SK-N-SH (cell line): ENCODE measurements at regions not wholly inside any gene's neighbourhood (a gene's known extent, or its start where the extent isn't known, plus 50 kb on each side); places are given as distances from the start of the nearest gene placed in this dataset.

Source experiments
- CTCF ChIA-PET: fragments of 300-600, 350-600 bp; formaldehyde crosslinking; extraction: SDS; loops from one replicate; lab custom pipeline; 2021; lab: Yijun Ruan, JAX
- POLR2A ChIA-PET: fragments of 350-600 bp; sonication (Branson Sonifier 250); formaldehyde crosslinking; extraction: SDS; loops from one replicate; lab custom pipeline; 2020; ENCODE audit warnings: antibody characterized with exemption, inconsistent platforms; lab: Yijun Ruan, JAX
- DNase-seq: peaks from one replicate; pipeline ENCODE4 v3.0.0; 2012
- H2AFZ ChIP-seq: fragments of 200-600 bp; sonication (generic); 2 replicates; pipeline ENCODE4 v1.8.1; 2016; ENCODE audit warnings: antibody characterized with exemption, mild to moderate bottlenecking, low read depth
- H3F3A ChIP-seq: fragments of 200-600 bp; sonication (generic); replicated peaks from 2 replicates; pipeline ENCODE3; 2016; ENCODE audit warnings: antibody characterized with exemption, mild to moderate bottlenecking; ENCODE audit not compliant: insufficient read depth
- H3K27ac ChIP-seq, 2 experiments: fragments of 200-500 bp in 1 of 2; fragments of 200-600 bp in 1 of 2; sonication (Bioruptor generic) in 1 of 2; sonication (generic), shearing (Covaris generic) in 1 of 2; 2 replicates each; pipeline versions ENCODE4 v1.5.1 to v1.6.1; 2014 to 2016; ENCODE audit warnings: low read depth in 2 of 2, inconsistent platforms in 1 of 2, low read length in 1 of 2, mild to moderate bottlenecking in 1 of 2, mixed read lengths in 1 of 2
- H3K27me3 ChIP-seq: fragments of 200-600 bp; sonication (generic), shearing (Covaris generic); 2 replicates; pipeline ENCODE4 v1.6.1; 2016; ENCODE audit warnings: mixed run types; ENCODE audit not compliant: insufficient read depth
- H3K36me3 ChIP-seq, 2 experiments: fragments of 200-500 bp in 1 of 2; fragments of 200-600 bp in 1 of 2; sonication (Bioruptor generic) in 1 of 2; sonication (generic) in 1 of 2; replicated peaks in 1 of 2; 2 replicates each; pipeline versions ENCODE3 to v1.5.1; 2014 to 2016; ENCODE audit warnings: low read length in 1 of 2, mild to moderate bottlenecking in 1 of 2; ENCODE audit not compliant: insufficient read depth in 2 of 2, control insufficient read depth in 1 of 2
- H3K4me1 ChIP-seq, 2 experiments: fragments of 200-500 bp in 1 of 2; fragments of 200-600 bp in 1 of 2; sonication (Bioruptor generic) in 1 of 2; sonication (generic), shearing (Covaris generic) in 1 of 2; 2 replicates each; pipeline versions ENCODE4 v1.5.1 to v1.6.1; 2014 to 2016; ENCODE audit warnings: low read depth in 1 of 2, low read length in 1 of 2, mixed run types in 1 of 2; ENCODE audit not compliant: insufficient read depth in 2 of 2, control insufficient read depth in 1 of 2
- H3K4me2 ChIP-seq: fragments of 200-600 bp; sonication (generic), shearing (Covaris generic); 2 replicates; pipeline ENCODE4 v1.6.1; 2017; ENCODE audit warnings: mixed run types
- H3K4me3 ChIP-seq, 2 experiments: fragments of 200-500 bp in 1 of 2; fragments of 200-600 bp in 1 of 2; sonication (Bioruptor generic) in 1 of 2; sonication (generic), shearing (Covaris generic) in 1 of 2; 2 replicates each; pipeline versions ENCODE4 v1.5.1 to v1.8.1; 2014 to 2016; ENCODE audit warnings: low read depth in 2 of 2, inconsistent platforms in 1 of 2, low read length in 1 of 2, mild to moderate bottlenecking in 1 of 2, mixed read lengths in 1 of 2, moderate library complexity in 1 of 2
- H3K79me2 ChIP-seq: fragments of 200-600 bp; sonication (generic); 2 replicates; pipeline ENCODE4 v1.8.1; 2017; ENCODE audit warnings: mild to moderate bottlenecking; ENCODE audit not compliant: insufficient read depth
- H3K9ac ChIP-seq: fragments of 200-600 bp; sonication (generic); 2 replicates; pipeline ENCODE4 v1.6.1; 2017; ENCODE audit warnings: mixed run types
- H3K9me2 ChIP-seq: fragments of 200-600 bp; sonication (generic); 2 replicates; pipeline ENCODE4 v1.6.1; 2017; ENCODE audit warnings: mixed run types
- H3K9me3 ChIP-seq: fragments of 200-600 bp; sonication (generic); 2 replicates; pipeline ENCODE4 v1.6.1; 2017; ENCODE audit warnings: mixed run types, mild to moderate bottlenecking, moderate library complexity
- H4K20me1 ChIP-seq: fragments of 200-600 bp; sonication (generic); 2 replicates; pipeline ENCODE4 v1.6.1; 2017; ENCODE audit warnings: mild to moderate bottlenecking, mixed run types; ENCODE audit not compliant: insufficient read depth
- EZH2phosphoT487 ChIP-seq: fragments of 200-600 bp; sonication (generic); IDR thresholded peaks from 2 replicates; pipeline ENCODE4 v1.6.1; 2017; ENCODE audit warnings: low read depth, mixed run types, mild to moderate bottlenecking, antibody characterized with exemption, moderate library complexity, borderline replicate concordance
- FOSL2 ChIP-seq: IDR thresholded peaks from 2 replicates; pipeline ENCODE4 v1.4.0; 2012; ENCODE audit warnings: low read depth, mild to moderate bottlenecking, moderate library complexity, borderline replicate concordance
- FOXJ3 ChIP-seq: sonication (generic); formaldehyde crosslinking; IDR thresholded peaks from 2 replicates; pipeline ENCODE4 v1.5.1; 2020; ENCODE audit warnings: mild to moderate bottlenecking, missing genetic modification reagents
- FOXM1 ChIP-seq: IDR thresholded peaks from 2 replicates; pipeline ENCODE4 v1.4.0; 2012; ENCODE audit warnings: low read depth, mild to moderate bottlenecking
- MAX ChIP-seq: IDR thresholded peaks from 2 replicates; pipeline ENCODE4 v1.4.0; 2012; ENCODE audit warnings: low read depth
- POLR2AphosphoS5 ChIP-seq: IDR thresholded peaks from 2 replicates; pipeline ENCODE4 v1.6.1; 2012; ENCODE audit warnings: low read depth, low read length
- RXRA ChIP-seq: IDR thresholded peaks from 2 replicates; pipeline ENCODE4 v1.4.0; 2012; ENCODE audit warnings: low read depth, mild to moderate bottlenecking, borderline replicate concordance
- SIN3A ChIP-seq: IDR thresholded peaks from 2 replicates; pipeline ENCODE4 v1.6.1; 2012; ENCODE audit warnings: low read depth, mild to moderate bottlenecking, low read length, moderate library complexity, borderline replicate concordance
- SMC3 ChIP-seq: IDR thresholded peaks from 2 replicates; pipeline ENCODE4 v1.6.1; 2012; ENCODE audit warnings: low read depth, low read length, improper control_type of control experiment
- USF2 ChIP-seq: fragments of 150-350 bp; IDR thresholded peaks from 2 replicates; pipeline ENCODE4 v1.6.1; 2017; ENCODE audit warnings: antibody characterized with exemption, low read length, low read depth, borderline replicate concordance
- WGBS: methylation state at CpG from one replicate; pipeline ENCODE4 v1.1.6; 2017; ENCODE audit warnings: low lambda C conversion rate; 5-methylcytosine and 5-hydroxymethylcytosine counted together

GRCh38 chr5:57066924-57067596 lies 106.8 kb upstream of the GPBP1 start:
- Histone ChIP-seq H2AFZ (no peak overlapping the region), H3K36me3 (no peaks in the 10 kb centered on the region), H3K4me3 (no peak overlapping the region), H3K27ac (no peak overlapping the region), H3K4me2 (no peak overlapping the region), H3F3A (no peaks in the 10 kb centered on the region), H3K9me3 (no peaks in the 10 kb centered on the region), H3K79me2 (no peaks in the 10 kb centered on the region; the same call in 1 of the 2 replicates), H4K20me1 (no peaks in the 10 kb centered on the region), H3K27me3 (no peaks in the 10 kb centered on the region), H3K4me1 (no peaks in the 10 kb centered on the region), H3K9ac (no peak overlapping the region), H3K9me2 (no peaks in the 10 kb centered on the region)
- ChIA-PET CTCF (interaction anchor here (1.3 kb wide), 1 partner anchor 11 kb away, joined by 4 read pairs; no protein-coding TSS in a partner anchor), POLR2A (no interaction called here)
- TF ChIP-seq SMC3 (no peak), FOXM1 (no peak), SIN3A (no peak), MAX (no peak), FOSL2 (no peak), POLR2AphosphoS5 (no peak), RXRA (no peak), USF2 (no peak), FOXJ3 (CRISPR knock-in tag) (no peak), EZH2phosphoT487 (no peak)
- WGBS, result 50% methylated on average over 6 of the region's 6 CpGs
- DNase-seq, result no peak

- Histone ChIP-seq H3F3A (no peaks in the 10 kb centered on the region), H3K27me3 (no peaks in the 10 kb centered on the region), H3K27ac (no peak overlapping the region), H4K20me1 (no peaks in the 10 kb centered on the region), H3K9me3 (no peaks in the 10 kb centered on the region), H3K79me2 (no peaks in the 10 kb centered on the region), H3K9me2 (no peaks in the 10 kb centered on the region), H2AFZ (no peak overlapping the region), H3K4me3 (no peak overlapping the region), H3K4me2 (no peak overlapping the region), H3K36me3 (no peaks in the 10 kb centered on the region), H3K4me1 (no peaks in the 10 kb centered on the region), H3K9ac (no peak overlapping the region)
- no peak for TF ChIP-seq USF2
- no peak for DNase-seq
- POLR2A ChIA-PET, result no interaction called here
- CTCF ChIA-PET, result interaction anchor here (1.3 kb wide), 1 partner anchor 11 kb away, joined by 4 read pairs; no protein-coding TSS in a partner anchor
These were observed 106.3 kb upstream of the GPBP1 start for GRCh38 chr5:57067597-57067924.
